Epithelial cell of proximal tubule (primary cell): ENCODE measurements at regions not wholly inside any gene's neighbourhood (a gene's known extent, or its start where the extent isn't known, plus 50 kb on each side); places are given as distances from the start of the nearest gene placed in this dataset.
A peak's percentile ranks its signal among the peaks of the same experiment; 100 is the strongest.

Experiments used
- DNase-seq: peaks from one replicate; pipeline ENCODE4 v3.0.0-alpha.2; 2011; ENCODE audit warnings: low read depth
- H3K4me3 ChIP-seq: 2 replicates; pipeline ENCODE4 v1.5.1; 2011; ENCODE audit warnings: low read depth, mild to moderate bottlenecking, low read length
- CTCF ChIP-seq: conservative IDR thresholded peaks from 2 replicates; pipeline ENCODE4 v1.5.1; 2012; ENCODE audit warnings: low read depth, mild to moderate bottlenecking, low read length

DNA sequence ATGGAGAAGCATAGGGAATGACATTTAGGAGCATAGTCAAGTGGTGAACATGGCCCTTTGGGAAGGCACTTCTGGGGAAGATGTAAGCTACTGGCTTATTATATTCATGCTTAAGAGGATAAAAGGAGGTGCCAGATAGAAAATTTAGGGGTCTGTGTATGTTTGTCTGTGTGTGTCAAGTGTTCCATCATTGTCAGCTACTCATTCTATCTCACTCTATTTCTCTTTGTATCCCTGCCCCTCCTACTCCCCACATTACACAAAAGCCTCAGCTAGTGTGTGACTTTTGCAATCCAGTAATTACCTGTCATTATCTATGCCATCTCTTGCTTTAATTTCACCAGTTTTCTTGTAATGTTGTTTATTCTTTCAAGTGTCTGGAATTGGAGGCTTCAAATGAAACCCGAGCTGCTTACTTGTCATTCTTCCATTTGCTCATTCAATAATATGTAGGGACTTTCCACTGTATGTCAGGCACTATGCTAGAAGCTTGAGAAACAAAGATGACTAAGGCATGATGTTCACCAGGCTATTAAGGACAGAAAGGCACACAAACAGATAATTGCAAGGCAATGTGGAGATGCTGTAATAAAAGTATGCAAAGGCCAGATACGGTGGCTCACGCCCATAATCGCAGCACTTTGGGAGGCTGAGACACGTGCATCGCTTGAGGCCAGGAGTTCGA is 229.8 kb upstream of the TEX13C start:
- H3K4me3 ChIP-seq: no peak overlapping the region
- DNase-seq: peak; percentile 44
- no peak for TF ChIP-seq CTCF

DNA sequence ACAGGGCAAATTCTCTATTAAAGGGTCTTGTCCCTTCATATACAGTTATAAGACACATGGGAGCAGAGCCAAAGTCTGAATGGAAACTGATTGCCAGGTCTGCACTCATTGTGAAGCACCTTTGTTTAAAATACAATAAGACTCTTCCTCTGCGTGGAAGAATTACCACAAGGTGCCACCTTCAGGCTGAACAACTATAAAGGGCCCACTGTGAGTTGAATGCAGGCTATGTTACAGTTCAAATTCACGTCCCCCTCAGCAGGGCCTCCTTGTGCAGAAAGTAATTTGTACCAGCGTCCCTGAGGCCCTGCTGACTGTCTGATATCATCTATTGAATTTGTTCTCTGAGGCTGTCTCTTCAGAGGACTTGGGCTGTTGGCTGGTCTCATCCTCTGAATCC is 225.8 kb upstream of the TEX13C start:
- TF ChIP-seq CTCF: no peak
- DNase-seq: no peak
- no peak overlapping the region for H3K4me3 ChIP-seq

GRCh38 chrX:125094901-125095300 is 224.8 kb upstream of the TEX13C start:
- DNase-seq: no peak
- H3K4me3 ChIP-seq: no peak overlapping the region
- TF ChIP-seq CTCF: no peak

DNA sequence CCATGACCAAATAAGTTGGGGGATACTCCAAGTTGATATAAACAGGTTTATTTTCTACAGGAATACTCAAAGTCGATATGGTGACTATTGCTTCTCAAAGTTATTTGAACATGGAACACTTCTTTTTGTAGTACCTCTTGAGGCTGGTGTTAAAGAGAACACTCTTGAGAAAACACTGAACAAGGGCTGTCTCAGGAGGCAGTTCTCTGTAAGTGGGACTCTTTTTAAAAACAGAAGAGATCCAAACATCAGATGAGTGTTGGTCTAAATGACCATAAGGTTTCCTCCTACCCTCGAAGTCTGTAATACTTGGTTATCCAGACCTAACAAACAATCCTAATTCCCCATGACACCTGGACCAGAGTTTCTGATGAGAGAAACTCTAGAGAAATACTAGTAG is 223.2 kb upstream of the TEX13C start:
- no peak for DNase-seq
- TF ChIP-seq CTCF: no peak
- no peak overlapping the region for H3K4me3 ChIP-seq

- no peak overlapping the region for H3K4me3 ChIP-seq
- no peak for DNase-seq
- TF ChIP-seq CTCF: no peak
Measured at GRCh38 chrX:125096870-125097269, 222.8 kb upstream of the TEX13C start.

DNA sequence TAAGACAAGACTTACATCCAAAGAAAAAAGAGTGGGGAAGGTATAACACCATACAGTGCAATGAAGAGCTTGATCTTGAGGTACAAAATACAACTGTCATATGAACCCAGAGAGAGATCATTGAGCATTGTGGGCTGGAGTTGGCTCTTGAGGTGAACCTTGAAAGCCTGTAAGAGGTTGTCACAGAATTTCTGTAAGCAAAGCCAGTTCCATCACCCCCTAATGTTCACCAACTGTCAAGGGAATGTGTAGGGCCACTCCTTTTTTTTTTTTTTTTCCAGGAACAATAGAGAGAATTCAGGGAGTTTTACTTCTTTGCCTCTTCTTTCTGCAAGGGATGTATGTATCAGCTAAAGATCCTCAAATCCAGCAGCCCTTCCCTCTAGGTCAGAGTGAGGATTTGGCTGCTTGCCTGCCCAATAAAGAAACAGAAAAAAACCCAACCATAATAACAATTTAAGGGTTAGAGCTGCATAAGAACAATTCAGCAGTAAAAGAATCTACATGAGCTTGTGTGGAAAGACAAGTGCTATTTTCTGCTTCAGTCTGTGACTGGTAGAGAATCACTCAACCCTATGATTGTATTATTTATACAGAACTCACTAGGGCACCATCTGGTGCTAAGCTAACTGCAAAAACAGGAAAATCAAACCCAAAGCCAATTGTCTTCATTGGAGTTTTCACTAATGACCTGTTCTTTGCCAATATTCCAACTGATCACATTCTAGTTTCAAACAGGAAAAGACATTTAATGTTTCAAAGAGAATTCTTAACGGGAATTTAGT is 217.5 kb upstream of the TEX13C start:
- no peak for DNase-seq
- TF ChIP-seq CTCF: no peak
- H3K4me3 ChIP-seq: no peak overlapping the region
